Subcutaneous abdominal adipose tissue (tissue), 5 donors: ENCODE measurements at regions not wholly inside any gene's neighbourhood (a gene's known extent, or its start where the extent isn't known, plus 50 kb on each side); places are given as distances from the start of the nearest gene placed in this dataset.
"Not testable (repeated sequence)": the region's sequence is repeated elsewhere in the genome, so short reads cannot be mapped to it uniquely, and the experiment has no call there.

Experiments used
- H3K27ac ChIP-seq: one replicate; pipeline ENCODE4 v1.7.0; 2013; ENCODE audit warnings: low read depth, mild to moderate bottlenecking, inconsistent platforms, low read length, moderate library complexity
- H3K27me3 ChIP-seq, 5 donors: one replicate each; pipeline ENCODE4 v1.7.0; 2013; ENCODE audit warnings: low read length in 5 of 5, inconsistent platforms in 1 of 5; ENCODE audit not compliant: control insufficient read depth in 5 of 5, insufficient read depth in 4 of 5
- H3K36me3 ChIP-seq, 5 donors: one replicate each; pipeline ENCODE4 v1.7.0; 2013; ENCODE audit warnings: low read length in 5 of 5; ENCODE audit not compliant: control insufficient read depth in 5 of 5, insufficient read depth in 5 of 5
- H3K4me1 ChIP-seq, 5 donors: one replicate each; pipeline ENCODE4 v1.7.0; 2013; ENCODE audit warnings: low read length in 5 of 5, mild to moderate bottlenecking in 3 of 5, moderate library complexity in 1 of 5; ENCODE audit not compliant: control insufficient read depth in 5 of 5, insufficient read depth in 5 of 5
- H3K4me3 ChIP-seq, 5 donors: one replicate each; pipeline ENCODE4 v1.7.0; 2013; ENCODE audit warnings: low read length in 5 of 5, low read depth in 1 of 5
- H3K9ac ChIP-seq, 5 donors: one replicate each; pipeline ENCODE4 v1.7.0; 2013; ENCODE audit warnings: low read length in 5 of 5, mild to moderate bottlenecking in 4 of 5, moderate library complexity in 3 of 5
- H3K9me3 ChIP-seq, 5 donors: one replicate each; pipeline ENCODE4 v1.7.0; 2013; ENCODE audit warnings: low read length in 5 of 5; ENCODE audit not compliant: control insufficient read depth in 5 of 5
- donor health status: healthy.
- donor health status: healthy.
- donor health status: healthy.
- donor health status: healthy.
- donor health status: healthy.

DNA sequence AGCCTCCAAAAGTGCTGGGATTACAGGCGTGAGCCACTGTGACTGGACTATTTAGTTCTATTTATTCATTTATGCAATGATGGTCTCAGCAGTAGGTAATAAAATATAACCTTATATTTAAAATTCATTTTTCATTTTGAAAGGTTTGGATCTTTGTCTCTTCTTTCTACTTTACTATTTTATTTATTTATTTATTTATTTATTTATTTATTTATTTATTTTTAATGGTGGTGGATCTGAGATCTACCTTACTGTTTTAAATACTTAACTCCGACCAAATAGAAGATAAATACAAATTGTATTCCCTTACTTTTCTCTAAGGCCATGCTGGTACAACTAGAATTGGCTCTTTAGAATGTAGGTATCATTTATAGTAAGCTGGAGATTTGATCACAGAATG, 159.9 kb upstream of the NBPF19 start:
- not testable (repeated sequence) for H3K27me3 ChIP-seq, H3K4me3 ChIP-seq, H3K9me3 ChIP-seq, H3K9ac ChIP-seq, H3K36me3 ChIP-seq, H3K4me1 ChIP-seq, H3K27ac ChIP-seq

DNA sequence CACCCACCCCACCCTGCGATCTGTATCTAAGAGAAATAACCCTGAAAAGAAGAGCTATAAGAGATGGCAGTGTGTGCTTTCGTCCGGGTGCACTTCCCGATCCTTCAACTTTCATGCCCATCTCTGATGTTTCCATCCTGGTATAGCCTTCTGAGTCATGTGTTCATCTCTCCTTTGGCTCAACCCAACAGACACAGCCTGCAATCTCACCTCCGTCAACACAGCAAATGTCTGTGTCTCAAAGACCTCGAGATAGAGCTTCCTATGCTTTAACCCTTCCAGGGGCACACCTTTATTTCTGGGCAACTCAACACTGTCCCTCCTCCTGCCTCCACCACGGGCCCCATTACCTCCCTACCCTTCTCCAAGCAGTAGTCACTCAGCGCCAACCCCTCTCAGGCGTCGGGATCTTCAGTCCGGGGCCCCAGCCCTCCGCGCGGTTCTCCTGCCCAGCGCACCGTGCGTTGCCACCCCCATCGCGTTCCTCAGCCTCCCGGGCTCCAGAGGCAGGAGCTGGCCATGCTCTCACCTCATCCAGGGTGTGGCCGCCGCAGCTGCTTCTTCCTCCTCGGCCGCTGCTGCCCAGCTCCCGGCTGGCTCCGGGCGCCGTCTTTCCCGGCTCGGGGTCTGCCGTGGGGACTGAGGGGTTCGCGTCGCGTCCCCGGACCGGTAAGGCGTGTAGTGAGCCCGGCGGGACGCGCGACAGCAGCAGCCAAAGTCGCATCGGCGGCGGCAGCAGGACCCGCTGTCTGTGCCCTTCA, 153.7 kb upstream of the NBPF19 start:
- H3K4me3 ChIP-seq, H3K9ac ChIP-seq, H3K36me3 ChIP-seq, H3K9me3 ChIP-seq, H3K4me1 ChIP-seq, H3K27ac ChIP-seq, H3K27me3 ChIP-seq: not testable (repeated sequence)

DNA sequence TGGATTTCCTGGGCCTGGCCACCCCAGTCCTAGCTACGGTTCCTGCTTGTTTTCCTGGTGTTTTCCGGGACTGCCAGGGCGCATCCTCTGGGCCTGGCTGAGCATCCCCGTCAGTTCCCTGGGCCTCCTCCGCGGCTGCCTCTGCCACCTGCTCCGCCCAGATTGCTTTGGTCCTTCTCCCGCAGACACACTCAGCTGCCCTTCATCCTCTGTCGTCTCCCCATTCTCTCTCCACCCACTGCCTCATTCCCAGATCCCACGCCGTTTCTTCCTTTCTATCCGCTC, 153.2 kb upstream of the NBPF19 start:
- H3K9ac ChIP-seq, H3K4me3 ChIP-seq, H3K9me3 ChIP-seq, H3K36me3 ChIP-seq, H3K27me3 ChIP-seq, H3K4me1 ChIP-seq, H3K27ac ChIP-seq: not testable (repeated sequence)

DNA sequence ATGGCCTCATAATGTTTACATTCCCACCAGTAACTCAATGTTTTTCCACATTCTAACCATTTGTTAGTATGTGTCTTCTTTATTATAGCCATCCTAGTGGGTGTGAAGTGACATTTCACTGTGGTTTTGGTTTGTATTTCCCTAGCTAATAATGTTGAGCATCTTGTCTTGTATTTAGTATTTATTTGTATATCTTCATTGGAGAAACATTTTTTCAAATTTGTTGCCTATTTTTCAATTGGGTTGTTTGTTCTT, 144.8 kb upstream of the NBPF19 start:
- not testable (repeated sequence) for H3K4me3 ChIP-seq, H3K36me3 ChIP-seq, H3K9ac ChIP-seq, H3K9me3 ChIP-seq, H3K4me1 ChIP-seq, H3K27ac ChIP-seq, H3K27me3 ChIP-seq

DNA sequence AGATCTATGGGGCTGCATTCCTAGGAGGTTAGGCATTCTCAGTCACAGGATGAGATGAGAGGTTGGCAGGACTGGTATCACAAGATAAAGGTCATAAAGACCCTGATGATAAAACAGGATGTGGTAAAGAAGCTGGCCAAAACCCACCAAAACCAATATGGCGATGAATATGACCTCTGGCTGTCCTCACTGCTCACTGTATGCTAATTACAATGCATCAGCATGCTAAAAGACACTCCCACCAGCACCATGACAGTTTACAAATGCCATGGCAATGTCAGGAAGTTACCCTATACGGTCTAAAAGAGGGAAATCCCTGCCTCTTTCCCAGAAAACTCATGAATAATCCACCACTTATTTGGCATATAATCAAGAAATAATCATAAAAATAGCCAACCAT, 138.8 kb upstream of the NBPF19 start:
- not testable (repeated sequence) for H3K9me3 ChIP-seq, H3K4me1 ChIP-seq, H3K9ac ChIP-seq, H3K4me3 ChIP-seq, H3K27ac ChIP-seq, H3K36me3 ChIP-seq, H3K27me3 ChIP-seq

DNA sequence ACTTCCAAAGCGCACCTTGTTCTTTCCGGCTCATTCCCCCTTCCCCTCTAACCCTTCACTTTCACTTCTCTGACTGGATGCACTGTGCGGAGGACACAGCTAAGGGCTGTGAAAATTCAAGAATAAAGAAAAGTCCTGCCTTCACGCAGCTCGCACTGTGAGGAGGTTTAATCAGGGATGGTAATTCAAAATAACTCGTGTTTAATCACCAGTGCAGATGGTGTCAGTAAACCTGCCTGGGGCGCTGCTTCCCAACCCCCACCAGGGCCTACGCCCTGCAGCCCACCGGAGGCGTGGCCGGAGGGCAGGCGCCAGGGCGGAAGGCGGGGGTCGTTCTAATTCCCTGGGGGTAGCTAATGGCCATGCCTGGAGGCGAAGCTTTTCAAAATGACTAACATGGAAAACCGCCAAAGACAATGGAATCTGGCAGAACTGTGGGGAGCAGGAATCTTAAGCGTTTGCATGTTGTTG, 136.6 kb upstream of the NBPF19 start:
- H3K36me3 ChIP-seq, H3K27me3 ChIP-seq, H3K27ac ChIP-seq, H3K9ac ChIP-seq, H3K4me3 ChIP-seq, H3K9me3 ChIP-seq, H3K4me1 ChIP-seq: not testable (repeated sequence)

DNA sequence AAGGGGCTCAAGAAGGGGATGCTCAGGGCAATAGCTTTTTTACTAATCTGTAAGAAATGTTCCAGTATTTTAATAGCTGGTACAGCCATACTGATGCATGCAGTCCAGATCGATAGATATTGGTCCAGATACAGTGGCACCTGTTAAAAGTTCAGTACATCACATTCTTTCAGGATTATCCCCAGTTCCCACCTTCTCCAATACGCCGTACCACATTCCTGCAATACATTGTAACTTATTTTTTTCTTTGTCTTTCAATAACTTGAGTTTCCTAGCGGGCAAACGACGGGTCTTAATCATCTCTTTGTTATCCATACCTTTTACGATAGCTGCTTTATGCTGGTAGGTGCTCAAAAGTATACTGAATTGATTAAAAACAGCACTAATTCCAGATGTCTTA, 136.1 kb upstream of the NBPF19 start:
- not testable (repeated sequence) for H3K27ac ChIP-seq, H3K4me3 ChIP-seq, H3K4me1 ChIP-seq, H3K9me3 ChIP-seq, H3K9ac ChIP-seq, H3K27me3 ChIP-seq, H3K36me3 ChIP-seq

DNA sequence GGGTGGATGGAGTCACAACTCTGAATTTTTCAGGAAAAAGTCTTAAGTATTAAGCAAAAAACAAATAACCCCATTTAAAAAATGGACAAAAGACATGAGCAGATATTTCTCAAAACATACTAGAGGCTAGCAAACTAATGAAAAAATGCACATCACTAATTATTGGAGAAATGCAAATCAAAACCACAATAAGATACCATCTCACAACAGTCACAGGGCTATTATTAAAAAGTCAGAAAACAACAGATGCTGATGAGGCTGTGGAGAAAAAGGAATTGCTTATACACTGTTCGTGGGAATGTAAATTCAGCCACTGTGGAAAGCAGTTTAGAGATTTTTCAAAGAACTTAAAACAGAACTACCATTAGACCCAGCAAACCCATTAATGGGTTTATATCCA, 125.4 kb upstream of the NBPF19 start:
- H3K4me3 ChIP-seq, H3K27me3 ChIP-seq, H3K36me3 ChIP-seq, H3K9me3 ChIP-seq, H3K27ac ChIP-seq, H3K9ac ChIP-seq, H3K4me1 ChIP-seq: not testable (repeated sequence)

DNA sequence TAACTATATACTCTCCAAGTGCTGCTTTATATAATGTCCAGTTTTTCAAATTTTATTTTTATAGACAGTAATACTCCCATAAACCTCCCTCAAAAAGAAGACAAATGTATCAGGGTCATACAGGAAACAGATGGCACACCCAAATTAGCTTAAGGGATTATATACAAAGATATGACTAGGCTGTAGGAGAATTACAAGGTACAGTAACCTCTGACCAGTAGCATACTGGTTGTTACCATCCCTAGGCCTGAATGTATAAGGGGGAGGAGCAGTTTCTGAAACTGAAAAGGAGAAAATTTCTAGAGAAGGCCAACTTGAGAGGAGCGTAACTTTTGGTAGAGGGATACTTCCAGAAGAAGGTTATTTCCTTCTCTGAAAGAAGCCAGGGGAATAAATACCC, 122.6 kb upstream of the NBPF19 start:
- H3K27ac ChIP-seq: not testable (repeated sequence)

DNA sequence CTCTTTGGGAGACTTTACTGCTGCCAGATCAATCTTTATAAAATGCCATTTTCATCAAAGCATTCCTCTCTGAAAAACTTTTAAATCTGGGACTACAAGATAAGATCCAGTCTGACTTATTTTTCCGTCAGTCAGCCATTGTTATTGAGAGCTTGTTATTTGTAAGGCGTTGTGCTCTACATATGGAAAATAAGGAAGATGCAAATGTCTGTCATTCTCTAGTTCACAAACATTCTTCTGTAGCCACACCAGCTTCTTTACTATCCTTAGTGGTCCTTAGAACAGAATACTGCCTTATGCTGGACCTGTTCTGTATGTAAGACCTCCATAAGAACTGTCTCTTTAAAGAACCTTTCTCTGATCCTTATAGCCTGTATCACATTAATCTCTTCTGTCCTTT, 120.3 kb upstream of the NBPF19 start:
- not testable (repeated sequence) for H3K4me3 ChIP-seq, H3K9me3 ChIP-seq, H3K27me3 ChIP-seq, H3K27ac ChIP-seq, H3K4me1 ChIP-seq, H3K9ac ChIP-seq, H3K36me3 ChIP-seq

More for the DNA sequence above, 122.6 kb upstream of the NBPF19 start:
- not testable (repeated sequence) for H3K9me3 ChIP-seq, H3K4me1 ChIP-seq, H3K4me3 ChIP-seq, H3K9ac ChIP-seq, H3K27me3 ChIP-seq, H3K36me3 ChIP-seq

DNA sequence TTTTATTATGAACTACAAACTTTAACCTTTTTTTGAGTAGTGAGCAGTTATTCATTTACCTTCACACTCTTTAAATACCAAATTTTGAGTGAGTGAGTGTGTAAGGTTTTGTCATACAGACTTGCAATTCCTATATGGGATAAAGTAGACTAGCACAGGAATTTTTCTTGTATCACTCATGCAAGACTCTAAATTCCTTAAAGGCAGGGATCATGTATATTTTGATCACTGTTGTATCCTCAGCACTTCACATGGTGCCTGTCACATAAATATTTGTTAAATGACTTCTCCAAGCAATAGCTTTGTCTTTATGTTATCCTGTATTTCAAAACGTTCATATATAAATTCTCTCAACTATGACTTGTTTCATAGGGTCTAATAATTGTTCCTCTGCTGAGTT, 119.1 kb upstream of the NBPF19 start:
- H3K36me3 ChIP-seq, H3K4me1 ChIP-seq, H3K4me3 ChIP-seq, H3K27me3 ChIP-seq, H3K27ac ChIP-seq, H3K9ac ChIP-seq, H3K9me3 ChIP-seq: not testable (repeated sequence)
